HG03103 (cell line): ENCODE measurements at regions not wholly inside any gene's neighbourhood (a gene's known extent, or its start where the extent isn't known, plus 50 kb on each side); places are given as distances from the start of the nearest gene placed in this dataset.

ENCODE experiments used
- ATAC-seq: cut with Tn5 transposase; IDR thresholded peaks from one replicate; pipeline ENCODE4 v1.9.1; 2021; ENCODE audit warnings: low read depth; ENCODE audit not compliant: unreplicated experiment

DNA sequence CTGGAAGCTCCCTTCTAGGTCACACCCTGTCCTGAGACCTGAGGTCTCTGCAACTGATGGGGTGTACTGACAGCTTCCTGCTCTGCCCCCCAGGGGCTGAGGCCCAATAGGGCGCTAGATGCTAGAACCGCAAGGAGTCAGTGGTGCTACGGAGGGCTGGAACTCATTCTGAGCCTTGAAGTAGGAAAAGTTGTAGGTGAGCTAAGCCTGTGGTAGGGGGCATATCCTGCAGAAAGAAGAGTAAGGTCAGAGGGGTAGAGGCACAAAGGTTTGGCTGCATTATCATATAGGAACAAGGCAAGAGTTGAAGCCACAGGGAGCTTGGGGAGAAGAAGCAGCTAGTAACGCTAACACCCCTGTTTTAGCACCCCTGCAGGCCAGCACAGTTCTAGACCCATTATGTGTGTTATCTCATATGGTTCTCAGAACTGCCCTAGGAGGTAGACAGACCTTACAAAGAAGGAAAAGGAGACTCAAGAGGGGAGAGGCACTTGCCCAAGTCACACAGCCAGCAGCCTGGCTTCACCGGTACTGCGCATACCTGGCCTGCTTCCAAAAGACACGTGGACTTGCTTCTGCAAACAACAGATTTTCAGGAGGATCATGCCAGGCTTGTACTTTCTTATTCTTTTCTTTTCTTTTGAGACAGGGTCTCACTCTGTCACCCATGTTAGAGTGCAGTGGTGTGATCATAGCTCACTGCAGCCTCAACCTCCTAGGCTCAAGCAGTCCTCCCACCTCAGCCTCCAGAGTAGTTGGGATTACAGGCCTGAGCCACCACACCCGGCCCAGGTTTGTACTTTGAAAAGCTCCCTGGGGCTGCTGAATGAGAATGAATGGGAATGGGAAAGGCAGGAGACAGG lies 156.1 kb downstream of the MRPL14 start:
- ATAC-seq, result no peak

DNA sequence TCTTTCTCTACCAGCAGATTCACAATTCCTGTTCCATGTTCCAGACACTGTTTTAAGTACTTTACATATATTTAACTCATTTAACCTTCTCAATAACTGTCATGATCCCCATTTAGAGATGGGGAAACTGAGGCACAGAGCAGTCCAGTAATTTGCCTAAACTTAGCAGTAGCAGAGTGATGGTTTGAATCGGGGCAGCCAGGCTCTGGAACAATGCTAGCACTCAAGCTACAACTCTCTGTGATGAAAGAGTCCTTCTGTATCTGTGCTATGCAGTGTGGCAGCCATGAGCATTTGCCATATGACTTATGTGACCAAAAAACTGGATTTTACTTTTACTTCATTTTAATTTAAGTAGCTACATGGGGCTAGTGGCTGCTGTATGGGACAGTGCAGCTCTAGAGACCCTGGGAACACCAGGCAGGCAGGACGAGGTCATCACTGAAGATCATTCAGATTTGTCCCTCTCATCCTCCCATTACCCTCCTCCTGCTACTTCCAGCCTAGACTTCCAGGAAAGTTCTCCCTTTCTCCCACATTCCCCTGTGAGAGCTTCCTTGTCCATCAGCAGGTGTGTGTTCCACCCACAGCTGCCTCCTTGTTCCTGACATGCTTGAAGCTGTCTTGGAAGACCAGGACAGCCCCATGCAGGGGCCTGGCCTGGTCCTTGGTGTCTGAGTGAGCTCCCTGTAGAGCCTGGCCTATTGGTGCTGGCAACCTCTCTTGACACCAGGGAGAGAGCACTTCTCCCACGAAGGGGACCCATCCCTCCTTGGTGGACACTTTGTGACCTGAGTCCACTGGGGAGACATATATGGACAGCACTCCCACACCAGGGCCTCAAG lies 157.0 kb downstream of the MRPL14 start:
- ATAC-seq, result no peak

DNA sequence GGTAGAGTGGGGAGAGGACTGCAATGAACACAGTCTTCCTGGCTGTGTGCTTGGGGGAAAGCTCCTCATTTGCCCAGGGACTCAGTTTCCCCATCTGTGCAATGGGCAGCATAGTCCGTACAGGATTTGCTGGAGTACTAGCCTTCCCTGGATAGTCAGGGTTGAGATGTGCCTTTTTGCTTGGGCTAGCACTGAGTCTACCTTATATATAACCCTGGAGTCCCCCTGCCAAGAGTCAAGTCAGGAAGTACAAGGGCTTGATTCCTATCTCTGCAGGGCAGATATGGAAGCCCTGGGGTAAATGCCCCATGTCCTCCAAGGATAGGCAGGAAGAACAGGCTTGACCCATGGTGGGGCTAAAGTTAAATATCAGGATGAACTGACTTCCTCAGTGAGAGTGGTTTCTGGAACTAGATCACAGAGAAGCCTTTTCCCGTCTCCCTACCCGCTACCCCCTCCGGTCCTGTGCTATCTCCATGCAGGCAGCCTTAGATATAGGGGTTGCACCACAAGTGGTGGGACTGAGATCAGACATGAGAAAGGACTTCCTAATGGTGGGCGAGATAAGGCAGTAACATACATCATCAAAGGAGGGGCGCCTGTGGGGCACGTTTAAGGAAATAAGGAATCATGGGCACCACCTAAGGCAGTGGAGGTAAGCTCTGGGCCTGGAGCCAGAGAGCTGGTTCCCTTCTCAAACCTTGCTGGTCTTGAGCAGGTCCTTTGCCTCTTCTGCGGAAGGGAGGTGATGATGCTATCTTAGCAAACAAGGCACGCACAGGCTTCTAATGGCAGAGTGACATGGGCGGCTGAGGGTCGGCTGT lies 157.9 kb downstream of the MRPL14 start:
- ATAC-seq, result no peak

DNA sequence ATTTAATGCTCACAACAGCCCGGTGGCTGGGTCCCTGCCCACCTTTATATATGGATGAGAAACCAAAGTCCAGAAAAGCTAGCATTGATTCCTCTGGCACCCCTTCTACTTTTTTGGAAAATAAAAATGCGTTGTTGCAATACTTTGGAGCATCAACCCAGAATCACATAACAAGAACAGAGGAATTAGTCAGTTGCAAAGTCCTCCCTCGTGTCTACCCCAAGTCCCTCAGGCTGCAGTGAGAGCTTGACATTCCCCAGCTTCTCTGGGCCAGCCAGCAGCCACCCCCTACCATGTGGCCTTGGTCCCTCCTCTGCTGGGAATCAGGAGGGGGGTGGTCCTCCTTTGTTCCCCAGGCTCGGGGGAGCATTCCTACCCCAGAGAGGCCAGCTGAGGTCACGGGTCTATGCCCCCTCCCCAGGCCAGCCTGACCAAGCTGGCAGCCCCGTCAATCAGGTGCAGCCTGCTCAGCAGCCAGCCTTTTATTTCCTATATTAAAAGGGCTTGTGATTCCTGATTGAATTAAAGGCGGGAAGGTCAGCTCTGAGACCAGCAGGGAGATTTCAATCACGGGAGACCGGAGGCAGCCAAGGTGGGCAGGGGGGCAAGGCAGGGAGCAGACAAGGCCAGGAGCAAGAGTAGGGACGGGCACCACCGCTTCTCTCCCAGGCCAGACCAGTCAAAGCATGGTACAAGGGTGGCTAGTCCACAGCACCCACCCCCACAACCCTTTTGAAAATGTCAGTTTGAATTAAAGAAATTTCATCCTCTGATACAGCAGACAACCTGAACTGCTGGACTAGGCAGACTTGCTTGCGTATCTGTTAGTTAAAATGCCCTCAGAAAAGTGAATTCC lies 158.9 kb downstream of the MRPL14 start:
- ATAC-seq, result no peak

DNA sequence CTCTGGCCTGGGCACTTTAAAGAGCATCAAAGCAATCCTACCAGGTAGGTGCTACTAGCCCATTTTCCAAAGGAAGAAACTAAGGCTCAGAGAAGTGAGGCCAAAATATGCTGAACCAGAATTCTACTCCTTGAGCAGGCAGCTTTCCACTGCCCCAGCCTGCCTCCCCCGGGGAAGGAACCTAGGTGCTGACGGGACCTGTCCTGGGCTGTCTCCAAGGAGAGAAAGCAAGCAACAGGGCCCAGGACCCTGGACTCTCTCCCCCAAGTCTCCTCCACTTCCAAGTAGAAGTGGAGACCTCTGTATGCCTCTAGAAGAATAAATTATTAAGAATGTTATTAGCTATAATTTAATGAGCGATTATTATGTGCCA lies 159.5 kb downstream of the MRPL14 start:
- ATAC-seq, result no peak

DNA sequence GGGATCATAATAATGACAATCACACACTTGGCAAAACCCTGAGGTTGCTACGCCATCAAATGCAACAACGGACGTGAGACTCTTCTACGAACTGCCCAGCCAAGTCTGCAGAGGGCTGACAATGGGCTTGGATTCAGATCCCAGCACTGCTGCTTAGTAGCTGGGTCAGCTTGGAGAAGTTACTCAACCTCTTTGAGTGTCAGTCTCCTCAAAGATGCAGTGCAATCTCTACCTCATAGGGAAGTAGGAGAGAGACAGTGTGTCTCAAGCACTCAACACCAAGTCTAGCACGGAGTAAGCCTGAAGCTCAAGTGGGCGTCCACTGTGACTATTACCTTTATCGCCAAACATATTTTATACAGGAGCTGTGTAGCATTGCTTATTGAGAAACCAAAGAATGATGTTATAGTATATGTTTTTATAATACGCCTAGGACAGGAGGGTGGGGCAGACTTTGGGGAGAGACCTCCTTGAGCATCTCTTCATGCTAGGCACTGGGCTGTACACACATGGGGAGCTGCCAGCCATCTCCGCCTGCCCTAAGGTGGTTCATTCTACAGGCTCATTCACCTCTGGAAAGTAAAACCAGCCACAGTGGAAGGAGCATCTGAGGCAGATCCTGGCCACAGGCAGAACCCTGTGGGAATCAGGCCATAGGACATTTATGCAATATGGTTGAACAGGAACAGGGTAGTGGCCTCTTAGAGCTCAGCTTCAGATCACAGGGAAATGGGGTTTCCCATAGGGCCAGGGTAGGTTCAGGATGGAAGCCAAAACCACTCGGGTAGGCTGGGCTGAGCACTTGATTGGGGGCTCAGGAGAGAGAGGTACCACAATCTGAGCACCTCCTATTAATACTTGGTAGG lies 160.2 kb downstream of the MRPL14 start:
- no peak for ATAC-seq

DNA sequence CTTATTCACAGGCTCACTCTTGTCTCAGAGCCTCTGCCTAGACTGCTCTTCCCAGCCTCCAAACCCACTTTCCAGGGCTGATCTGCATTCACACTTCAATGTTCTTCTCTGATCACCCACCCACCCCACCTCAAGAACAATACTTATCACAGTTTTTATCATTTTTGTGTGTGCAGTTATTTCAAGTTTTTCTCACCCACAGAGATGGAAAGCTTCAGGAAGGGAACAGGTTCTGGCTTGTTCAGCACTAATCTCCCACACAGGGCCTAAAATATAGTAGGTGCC lies 160.9 kb downstream of the MRPL14 start:
- no peak for ATAC-seq

DNA sequence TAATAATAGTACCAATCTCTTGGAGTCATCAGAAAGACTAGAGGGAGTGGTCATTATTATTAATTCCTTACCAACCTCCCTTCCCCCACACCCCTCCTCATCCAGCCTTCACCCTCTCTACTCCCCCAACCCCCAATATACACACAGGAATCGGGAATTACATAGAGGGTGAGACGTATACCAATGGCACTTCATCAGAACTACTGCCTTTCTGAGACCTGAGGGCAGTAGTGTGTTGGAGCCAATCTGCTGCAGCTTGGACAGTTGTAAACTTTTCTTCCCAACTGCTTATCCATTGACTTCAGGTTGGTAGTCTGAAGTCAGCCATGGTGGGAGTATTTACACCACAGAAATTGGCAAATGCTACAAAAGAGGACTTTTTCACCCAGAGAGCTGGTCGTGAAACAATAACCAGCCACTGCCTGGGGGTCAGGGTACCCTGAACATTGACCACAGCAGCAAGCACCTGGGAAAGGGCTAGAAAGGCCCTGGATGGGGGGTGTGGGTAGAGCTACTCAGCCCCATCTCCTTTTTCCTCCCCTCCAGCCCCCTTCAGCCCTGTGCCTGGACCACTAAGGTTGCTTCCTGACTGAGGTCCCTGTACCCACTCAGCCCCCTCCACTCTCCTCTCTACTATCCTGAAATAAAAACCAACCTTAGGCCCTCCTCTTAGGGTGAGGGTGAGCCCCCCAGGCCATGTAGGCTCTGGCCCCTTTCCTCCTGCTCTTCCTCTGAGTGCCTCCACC lies 161.5 kb downstream of the MRPL14 start:
- no peak for ATAC-seq

DNA sequence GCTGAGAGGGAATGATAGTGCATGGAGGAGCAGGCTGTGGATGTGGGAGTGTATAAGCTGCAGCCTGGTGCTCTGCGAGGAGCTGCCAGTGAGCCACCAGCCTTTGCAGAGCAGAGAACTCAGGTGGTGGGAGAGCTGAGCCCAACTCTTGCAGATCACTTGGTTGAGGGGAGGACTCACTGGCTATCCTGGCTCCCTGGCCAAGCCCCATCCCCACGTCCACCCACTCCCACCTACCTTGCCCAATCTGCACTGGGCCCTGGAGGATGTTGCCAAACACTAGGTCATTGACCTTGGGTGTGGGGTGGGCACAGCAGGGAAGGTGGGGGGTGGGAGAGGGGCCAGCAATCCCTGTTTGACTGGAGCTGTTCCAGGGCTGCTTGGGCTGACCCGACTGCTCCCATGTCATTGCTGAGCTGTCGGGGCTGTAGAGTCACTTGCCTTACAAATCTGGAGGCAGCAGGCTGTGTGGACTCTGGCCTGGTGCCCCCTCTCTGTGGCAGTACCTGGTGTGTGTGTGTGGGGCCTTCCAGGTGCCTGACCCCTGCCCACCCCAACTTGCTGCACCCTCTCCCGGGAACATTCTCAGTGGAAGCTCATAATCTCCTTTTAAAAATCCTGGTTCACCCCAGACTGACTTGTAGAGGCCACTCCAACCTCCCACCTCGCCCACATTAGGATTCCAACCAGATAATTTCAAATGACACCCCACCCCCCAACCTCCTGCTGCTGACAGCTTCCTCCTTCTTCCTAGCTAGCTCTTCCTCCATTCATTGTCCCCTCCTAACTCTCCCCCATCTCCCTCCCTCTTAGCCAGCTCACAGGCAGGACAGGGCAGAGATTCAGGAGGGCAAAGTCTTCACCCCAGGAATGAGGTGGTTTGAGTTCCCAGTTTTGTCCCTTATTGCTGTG lies 162.3 kb downstream of the MRPL14 start:
- ATAC-seq, result no peak

DNA sequence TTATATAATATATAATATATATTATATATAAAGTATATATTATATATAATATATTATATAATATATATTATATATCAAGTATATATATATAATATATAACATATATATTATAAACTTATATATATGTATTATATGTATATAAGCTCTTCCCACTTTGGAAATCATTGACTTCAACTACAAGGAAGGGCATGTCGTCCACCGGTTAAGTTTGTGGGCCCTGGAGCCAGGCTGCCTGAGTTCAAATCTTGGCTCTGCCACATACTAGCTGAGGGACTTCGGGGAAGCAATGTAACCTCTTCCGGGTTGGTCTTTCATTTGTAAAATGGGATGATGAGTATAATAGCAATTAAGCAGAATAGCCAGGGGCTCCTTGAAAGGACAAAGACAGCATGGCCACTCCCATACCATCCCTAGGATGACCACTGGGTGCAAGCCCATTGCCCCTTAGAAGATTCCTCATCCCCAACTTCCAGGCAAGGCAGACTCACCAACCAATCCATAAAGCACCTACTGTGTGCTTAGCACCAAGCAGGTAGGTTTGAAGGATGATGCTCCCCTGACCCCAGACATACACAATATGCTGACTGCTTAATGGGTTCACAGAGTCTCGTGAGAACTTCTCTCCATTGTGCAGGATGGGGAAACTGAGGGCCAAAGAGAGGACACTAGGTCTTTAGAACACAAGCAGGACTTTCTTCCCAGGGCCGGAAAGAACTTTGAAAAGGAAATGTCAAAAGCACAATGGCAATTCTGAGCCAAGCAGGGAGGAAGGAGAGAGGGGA lies 163.2 kb downstream of the MRPL14 start:
- no peak for ATAC-seq

DNA sequence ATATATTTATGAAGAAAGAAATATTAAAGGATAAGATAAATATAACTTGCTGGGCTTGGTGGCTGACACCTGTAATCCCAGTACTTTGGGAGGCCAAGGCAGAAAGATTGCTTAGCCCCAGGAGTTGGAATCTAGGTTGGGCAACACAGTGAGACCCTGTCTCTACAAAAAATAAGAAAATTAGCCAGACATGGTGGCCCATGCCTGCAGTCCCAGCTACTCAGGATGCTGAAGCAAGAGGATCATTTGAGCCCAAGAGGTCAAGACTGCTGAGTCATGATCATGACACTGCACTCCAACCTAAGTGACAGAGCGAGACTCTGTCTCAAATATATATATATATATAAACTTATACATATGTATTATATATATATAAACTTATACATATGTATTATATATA lies 164.0 kb downstream of the MRPL14 start:
- no peak for ATAC-seq

DNA sequence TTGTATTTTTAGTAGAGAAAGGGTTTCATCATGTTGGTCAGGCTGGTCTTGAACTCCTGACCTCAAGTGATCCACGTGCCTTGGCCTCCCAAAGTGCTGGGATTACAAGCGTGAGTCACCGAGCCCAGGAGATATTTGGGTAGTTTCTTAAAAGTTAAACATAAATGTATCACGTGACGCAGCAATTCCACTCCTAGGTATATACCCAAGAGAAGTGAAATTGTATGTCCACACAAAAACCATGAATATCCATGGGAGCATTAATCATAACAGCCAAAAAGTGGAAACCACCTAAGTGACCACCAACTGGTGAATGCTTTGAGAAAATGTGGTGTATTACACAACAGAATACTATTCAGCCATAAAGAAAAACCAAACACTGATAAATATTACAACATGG lies 164.8 kb downstream of the MRPL14 start:
- ATAC-seq, result no peak

DNA sequence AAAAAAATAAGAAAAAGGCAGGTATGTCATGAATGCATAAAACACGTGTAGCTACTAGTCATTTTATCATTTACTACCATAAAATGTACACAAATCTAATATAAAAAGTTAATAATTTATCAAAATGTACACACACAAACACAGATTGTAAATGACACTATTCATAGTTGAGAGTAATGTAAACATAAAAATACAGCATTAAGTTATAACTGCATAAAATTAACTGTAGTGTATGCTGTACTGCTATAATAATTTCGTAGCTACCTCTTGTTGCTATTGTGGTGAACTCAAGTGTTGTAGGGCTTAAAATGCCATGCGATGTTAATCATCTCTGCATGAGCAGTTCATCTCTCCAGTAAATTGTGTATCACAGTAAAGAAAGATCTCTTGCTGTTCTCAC lies 170.0 kb downstream of the MRPL14 start:
- ATAC-seq, result no peak

DNA sequence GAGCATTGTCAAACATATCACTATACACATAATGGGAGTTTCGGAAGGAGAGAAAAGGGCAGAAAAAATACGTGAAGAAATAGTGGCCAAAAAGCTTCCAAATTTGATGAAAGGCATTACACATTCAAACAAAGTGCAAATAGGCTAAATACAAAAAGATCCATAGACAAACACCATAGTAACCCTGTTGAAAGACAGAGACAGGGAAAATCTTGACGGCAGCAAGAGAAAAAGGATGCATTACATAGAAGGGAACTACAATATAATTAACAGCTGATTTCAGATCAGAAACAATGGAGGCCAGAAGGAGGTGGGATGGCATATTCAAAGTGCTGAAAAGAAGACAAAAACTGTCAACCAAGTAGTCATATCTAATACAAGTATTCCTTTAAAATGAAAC lies 170.8 kb downstream of the MRPL14 start:
- no peak for ATAC-seq

DNA sequence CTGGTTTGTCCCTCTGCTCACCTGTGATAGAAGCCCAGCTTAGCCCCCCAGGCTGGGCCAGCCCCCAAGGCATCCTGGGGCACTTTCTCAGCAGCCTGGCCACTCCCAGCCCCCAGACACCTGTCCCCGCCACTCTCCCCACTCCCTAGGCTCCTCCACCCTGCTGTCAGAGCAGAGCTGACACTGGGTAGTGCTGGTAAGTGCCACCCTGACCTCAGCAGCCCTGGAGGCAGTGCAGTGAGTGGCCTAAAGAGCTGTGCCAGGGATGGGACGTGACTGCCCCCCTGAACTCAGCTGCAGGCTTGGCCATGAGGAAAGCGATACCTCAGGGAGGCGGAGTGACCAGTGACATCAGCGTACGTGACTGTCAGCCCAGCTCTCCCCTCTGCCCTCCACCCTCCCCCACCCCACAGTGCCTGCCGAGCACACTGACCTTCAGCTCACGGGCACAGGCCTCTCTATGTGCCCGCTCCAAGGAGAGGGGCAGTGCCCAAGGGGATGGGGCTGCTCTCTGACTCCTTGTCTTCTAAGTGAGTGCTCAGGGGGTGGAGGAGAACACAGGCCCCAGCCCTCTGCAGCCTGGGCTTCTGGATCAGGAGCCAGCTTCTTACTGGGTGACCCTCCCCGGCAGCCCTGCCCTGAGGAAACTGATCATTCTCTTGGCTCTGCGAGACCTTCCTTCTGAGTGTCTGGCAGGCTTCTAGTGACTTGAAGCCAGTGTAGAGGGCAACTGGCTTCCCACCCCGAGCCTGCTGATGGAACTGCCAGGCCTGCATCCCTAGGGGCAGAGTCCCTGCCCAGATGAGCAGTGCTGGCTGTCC lies 172.7 kb downstream of the MRPL14 start:
- no peak for ATAC-seq

DNA sequence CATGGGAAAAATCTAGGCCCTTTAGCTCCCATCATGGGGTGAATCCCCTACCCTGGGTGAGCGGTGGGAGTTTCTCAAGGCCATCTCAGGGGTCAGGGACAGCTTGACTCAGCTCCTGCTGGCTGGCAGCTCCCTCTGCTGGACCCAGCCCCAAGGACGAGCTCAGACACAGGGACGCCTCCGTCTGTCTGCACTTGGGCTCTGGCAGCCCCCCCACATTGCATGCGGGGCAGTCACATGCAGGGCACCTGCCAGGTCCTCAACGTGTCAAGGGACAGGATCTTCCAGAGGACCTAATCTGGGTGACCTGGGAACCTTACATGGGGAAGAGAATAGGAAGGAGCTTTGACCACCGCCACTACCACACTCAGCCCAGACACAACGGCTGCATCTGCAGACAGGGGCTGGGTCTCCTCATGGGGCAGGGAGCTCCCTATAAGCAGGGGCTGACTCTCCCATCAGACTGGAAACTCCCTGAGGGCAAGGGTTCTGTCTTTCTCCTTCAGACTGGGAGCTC lies 173.4 kb downstream of the MRPL14 start:
- ATAC-seq, result no peak
